ENCODE measurements at regions not wholly inside any gene's neighbourhood (a gene's known extent, or its start where the extent isn't known, plus 50 kb on each side); places are given as distances from the start of the nearest gene placed in this dataset.

DNA sequence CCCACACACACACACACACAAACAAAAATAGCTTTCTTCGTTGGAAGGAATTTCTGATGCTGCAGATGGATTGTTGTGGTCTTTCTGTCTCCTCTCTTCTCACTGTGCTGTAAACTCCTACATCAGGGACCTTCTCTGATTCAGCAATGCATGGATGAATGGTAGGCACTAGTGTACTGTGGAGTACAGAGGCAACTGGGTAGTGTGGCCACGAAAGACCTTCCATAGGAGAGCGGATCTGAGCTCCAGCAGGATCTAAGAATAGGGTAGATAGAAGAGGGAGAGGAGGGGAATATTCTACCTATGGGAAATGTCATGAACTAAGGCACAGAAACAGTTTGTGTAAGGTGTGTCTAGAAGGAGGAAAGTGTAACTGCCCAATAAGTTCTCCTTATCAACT, 266.8 kb downstream of the MYCN start:
- DNase-seq: no peak
- WGBS, 2 donors: 92 to 94% methylated on average over 3 of the region's 3 CpGs
- Histone ChIP-seq H3K9ac (ENCODE audit: insufficient read depth in 1 of 2, low read length in 2 of 2) (no peak overlapping the region), H3K4me3 (no peak overlapping the region), H3K27me3 (ENCODE audit: control insufficient read depth in 3 of 3, insufficient read depth in 3 of 3, low read length in 2 of 3) (no peaks in the 10 kb centered on the region), H3K27ac (ENCODE audit: low read depth in 1 of 2, low read length in 1 of 2) (no peak overlapping the region), H3K9me3 (ENCODE audit: control insufficient read depth in 4 of 4, insufficient read depth in 3 of 4, low read length in 3 of 4) (peaks cover 0 to 4% (median 0%) of the 10 kb centered on the region in 4 donors), H3K4me1 (ENCODE audit: control insufficient read depth in 5 of 5, insufficient read depth in 5 of 5, low read length in 5 of 5) (no peaks in the 10 kb centered on the region), H3K36me3 (ENCODE audit: control insufficient read depth in 4 of 4, insufficient read depth in 4 of 4, low read length in 4 of 4) (no peaks in the 10 kb centered on the region)
- ATAC-seq (ENCODE audit: insufficient read depth, low FRiP score): no peak
- TF ChIP-seq, protein P1, sequence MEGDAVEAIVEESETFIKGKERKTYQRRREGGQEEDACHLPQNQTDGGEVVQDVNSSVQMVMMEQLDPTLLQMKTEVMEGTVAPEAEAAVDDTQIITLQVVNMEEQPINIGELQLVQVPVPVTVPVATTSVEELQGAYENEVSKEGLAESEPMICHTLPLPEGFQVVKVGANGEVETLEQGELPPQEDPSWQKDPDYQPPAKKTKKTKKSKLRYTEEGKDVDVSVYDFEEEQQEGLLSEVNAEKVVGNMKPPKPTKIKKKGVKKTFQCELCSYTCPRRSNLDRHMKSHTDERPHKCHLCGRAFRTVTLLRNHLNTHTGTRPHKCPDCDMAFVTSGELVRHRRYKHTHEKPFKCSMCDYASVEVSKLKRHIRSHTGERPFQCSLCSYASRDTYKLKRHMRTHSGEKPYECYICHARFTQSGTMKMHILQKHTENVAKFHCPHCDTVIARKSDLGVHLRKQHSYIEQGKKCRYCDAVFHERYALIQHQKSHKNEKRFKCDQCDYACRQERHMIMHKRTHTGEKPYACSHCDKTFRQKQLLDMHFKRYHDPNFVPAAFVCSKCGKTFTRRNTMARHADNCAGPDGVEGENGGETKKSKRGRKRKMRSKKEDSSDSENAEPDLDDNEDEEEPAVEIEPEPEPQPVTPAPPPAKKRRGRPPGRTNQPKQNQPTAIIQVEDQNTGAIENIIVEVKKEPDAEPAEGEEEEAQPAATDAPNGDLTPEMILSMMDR (IDR thresholded peaks at IDR 0.05; ENCODE audit: control extremely low read depth, extremely low read depth): no peak

DNA sequence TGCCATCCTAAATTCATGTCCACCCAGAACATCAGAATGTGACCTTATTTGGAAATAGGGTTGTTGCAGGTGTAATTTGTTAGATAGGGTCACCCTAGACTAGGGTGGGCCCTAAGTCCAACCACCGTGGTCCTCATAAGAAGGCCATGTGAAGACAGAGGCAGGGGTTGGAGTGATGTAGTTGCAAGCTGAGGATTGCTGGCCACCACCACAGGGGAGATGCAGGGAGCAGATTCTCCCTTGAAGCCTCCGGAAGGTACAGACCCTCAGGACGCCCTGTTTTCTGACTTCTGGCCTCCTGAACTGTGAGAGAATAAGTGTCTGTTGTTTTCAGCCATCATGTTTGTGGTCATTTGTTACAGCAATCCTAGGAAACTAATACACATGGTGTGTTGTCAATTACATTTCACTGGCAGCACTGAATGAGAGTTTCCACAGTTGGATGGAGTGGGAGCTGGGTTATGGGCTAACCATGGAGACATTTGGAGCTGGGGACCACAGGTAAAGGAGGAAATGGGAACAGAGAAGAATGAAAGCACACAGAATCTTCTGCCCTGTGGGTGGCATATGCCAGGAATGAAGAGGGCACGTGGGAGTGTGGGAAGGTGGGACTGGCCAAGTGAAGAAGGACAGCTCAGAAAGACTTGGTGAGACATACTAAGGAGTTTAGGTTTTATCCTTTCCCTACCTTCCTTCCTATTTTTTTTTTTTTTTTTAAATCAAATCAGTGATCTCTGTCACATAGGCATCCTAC, 266.0 kb downstream of the MYCN start:
- 85 to 88% methylated on average over 4 of the region's 4 CpGs for WGBS, 2 donors
- Histone ChIP-seq H3K9ac (ENCODE audit: insufficient read depth in 1 of 2, low read length in 2 of 2) (no peak overlapping the region), H3K27ac (ENCODE audit: low read depth in 1 of 2, low read length in 1 of 2) (no peak overlapping the region), H3K4me3 (no peak overlapping the region), H3K27me3 (ENCODE audit: control insufficient read depth in 3 of 3, insufficient read depth in 3 of 3, low read length in 2 of 3) (no peaks in the 10 kb centered on the region), H3K4me1 (ENCODE audit: control insufficient read depth in 5 of 5, insufficient read depth in 5 of 5, low read length in 5 of 5) (no peaks in the 10 kb centered on the region), H3K9me3 (ENCODE audit: control insufficient read depth in 4 of 4, insufficient read depth in 3 of 4, low read length in 3 of 4) (peaks cover 0 to 4% (median 0%) of the 10 kb centered on the region in 4 donors), H3K36me3 (ENCODE audit: control insufficient read depth in 4 of 4, insufficient read depth in 4 of 4, low read length in 4 of 4) (no peaks in the 10 kb centered on the region)
- ATAC-seq (ENCODE audit: insufficient read depth, low FRiP score): no peak
- TF ChIP-seq, protein P1 (IDR thresholded peaks at IDR 0.05; ENCODE audit: control extremely low read depth, extremely low read depth): no peak
- no peak for DNase-seq

DNA sequence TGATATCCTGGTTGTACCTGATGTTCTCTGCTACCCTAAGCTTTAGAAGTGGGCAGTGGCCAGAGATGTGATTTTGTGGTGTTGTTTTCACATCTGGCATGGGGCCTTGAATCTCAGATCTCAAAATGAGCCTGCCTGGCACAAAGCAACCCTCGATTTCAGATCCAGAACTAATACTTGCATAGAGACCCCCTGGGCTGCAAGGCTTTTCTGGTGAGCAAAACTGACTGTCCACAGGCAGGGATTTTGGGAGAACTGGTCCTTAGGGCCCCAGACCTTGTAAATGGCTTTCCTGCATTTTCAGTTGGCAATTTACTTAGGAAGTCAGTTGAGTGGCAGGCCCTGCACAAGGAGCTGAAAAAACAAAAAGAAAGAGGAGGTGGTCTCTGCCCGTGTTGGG, 265.3 kb downstream of the MYCN start:
- H3K9ac ChIP-seq (ENCODE audit: insufficient read depth in 1 of 2, low read length in 2 of 2): no peak overlapping the region
- H3K27ac ChIP-seq (ENCODE audit: low read depth in 1 of 2, low read length in 1 of 2): no peak overlapping the region
- H3K9me3 ChIP-seq (ENCODE audit: control insufficient read depth in 4 of 4, insufficient read depth in 3 of 4, low read length in 3 of 4): peaks cover 0 to 2% (median 0%) of the 10 kb centered on the region in 4 donors
- DNase-seq: no peak
- H3K4me3 ChIP-seq: no peak overlapping the region
- H3K4me1 ChIP-seq (ENCODE audit: control insufficient read depth in 5 of 5, insufficient read depth in 5 of 5, low read length in 5 of 5): no peaks in the 10 kb centered on the region
- H3K36me3 ChIP-seq (ENCODE audit: control insufficient read depth in 4 of 4, insufficient read depth in 4 of 4, low read length in 4 of 4): no peaks in the 10 kb centered on the region
- TF ChIP-seq, protein P1 (IDR thresholded peaks at IDR 0.05; ENCODE audit: control extremely low read depth, extremely low read depth): no peak
- no peaks in the 10 kb centered on the region for H3K27me3 ChIP-seq (ENCODE audit: control insufficient read depth in 3 of 3, insufficient read depth in 3 of 3, low read length in 2 of 3)
- 84 to 86% methylated on average over 2 of the region's 2 CpGs for WGBS, 2 donors
- no peak for ATAC-seq (ENCODE audit: insufficient read depth, low FRiP score)
